ENCODE measurements at regions not wholly inside any gene's neighbourhood (a gene's known extent, or its start where the extent isn't known, plus 50 kb on each side); places are given as distances from the start of the nearest gene placed in this dataset.

DNA sequence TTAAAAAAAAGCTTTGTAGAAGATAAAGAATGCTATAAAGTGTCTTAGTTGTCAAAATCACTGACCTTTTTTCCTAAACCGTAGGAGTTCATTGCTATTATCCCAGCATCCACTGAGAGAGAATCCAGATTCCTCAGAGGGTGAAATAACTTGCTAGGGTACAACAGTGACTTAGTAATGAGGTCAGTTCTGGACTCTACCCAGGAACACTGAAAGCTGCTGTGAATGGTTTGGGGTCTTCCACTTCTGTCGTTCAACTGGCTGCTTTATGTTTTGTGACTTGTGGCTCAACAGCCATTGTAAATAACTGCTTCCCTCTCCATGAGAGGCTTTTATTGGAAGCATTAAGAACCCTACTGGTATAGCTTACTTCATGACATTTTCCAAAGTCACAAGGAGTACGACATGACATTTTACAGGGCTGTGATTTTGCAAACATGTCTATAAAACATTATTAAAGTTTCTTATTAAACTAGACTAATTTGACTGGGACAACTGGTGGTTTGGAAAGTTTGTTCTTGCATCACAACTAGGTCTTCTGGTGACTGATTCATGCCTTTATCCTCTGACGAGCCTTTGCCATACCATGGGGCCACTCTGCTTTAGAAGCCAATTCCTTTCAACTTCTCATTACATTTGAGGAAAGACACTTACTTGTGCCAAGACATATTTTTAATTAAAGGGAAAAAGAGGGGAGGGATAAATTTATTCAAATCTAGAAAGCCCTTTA is 92.2 kb upstream of the CDH11 start:
- H3K4me3 ChIP-seq (replicated peaks; ENCODE audit: low read depth, low read length) = no peak overlapping the region
- TF ChIP-seq, protein P1, sequence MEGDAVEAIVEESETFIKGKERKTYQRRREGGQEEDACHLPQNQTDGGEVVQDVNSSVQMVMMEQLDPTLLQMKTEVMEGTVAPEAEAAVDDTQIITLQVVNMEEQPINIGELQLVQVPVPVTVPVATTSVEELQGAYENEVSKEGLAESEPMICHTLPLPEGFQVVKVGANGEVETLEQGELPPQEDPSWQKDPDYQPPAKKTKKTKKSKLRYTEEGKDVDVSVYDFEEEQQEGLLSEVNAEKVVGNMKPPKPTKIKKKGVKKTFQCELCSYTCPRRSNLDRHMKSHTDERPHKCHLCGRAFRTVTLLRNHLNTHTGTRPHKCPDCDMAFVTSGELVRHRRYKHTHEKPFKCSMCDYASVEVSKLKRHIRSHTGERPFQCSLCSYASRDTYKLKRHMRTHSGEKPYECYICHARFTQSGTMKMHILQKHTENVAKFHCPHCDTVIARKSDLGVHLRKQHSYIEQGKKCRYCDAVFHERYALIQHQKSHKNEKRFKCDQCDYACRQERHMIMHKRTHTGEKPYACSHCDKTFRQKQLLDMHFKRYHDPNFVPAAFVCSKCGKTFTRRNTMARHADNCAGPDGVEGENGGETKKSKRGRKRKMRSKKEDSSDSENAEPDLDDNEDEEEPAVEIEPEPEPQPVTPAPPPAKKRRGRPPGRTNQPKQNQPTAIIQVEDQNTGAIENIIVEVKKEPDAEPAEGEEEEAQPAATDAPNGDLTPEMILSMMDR (IDR thresholded peaks at IDR 0.05; ENCODE audit: low read length, missing control alignments) = no peak
- DNase-seq (ENCODE audit: low read depth) = peak; percentile 26

DNA sequence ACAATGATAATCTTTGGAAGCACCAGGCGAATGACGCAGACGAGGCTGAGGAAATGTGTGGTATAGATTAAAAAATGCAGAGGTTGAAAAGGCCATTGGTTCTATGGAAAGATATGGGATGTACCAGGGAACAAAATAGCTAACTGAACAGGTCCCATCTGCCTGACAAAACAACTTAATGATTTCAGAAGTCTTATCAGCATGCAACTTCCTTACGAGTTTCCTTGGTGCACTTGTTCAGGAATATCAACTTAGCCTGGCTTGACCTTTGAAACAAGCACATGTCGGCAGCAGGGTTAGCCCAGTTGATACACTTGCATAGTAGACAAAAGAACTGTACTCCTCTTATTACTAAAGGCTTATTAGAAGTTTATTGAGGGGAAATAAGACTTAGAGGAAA is 90.9 kb upstream of the CDH11 start:
- DNase-seq (ENCODE audit: low read depth) = no peak
- no peak overlapping the region for H3K4me3 ChIP-seq (replicated peaks; ENCODE audit: low read depth, low read length)
- TF ChIP-seq, protein P1 (IDR thresholded peaks at IDR 0.05; ENCODE audit: low read length, missing control alignments) = no peak

DNA sequence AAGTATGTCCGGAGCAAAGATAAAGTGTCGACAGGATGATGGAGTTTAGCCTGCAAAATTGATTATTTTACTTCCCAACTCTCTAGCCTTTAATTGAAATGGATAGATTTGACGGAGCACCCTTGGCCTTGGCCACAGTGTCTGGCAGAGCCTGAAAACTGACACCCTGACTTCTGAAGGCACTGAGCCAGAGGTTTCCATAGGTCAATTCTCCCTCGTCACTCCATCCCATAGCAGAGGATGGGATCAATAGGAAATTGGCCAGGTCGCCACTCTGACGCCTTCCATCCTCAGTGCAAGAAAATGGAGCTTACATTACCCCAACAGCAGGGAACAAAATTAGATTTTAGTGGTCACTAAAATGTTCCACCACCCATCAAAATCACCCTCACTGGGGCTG is 90.4 kb upstream of the CDH11 start:
- no peak overlapping the region for H3K4me3 ChIP-seq (replicated peaks; ENCODE audit: low read depth, low read length)
- TF ChIP-seq, protein P1 (IDR thresholded peaks at IDR 0.05; ENCODE audit: low read length, missing control alignments) = no peak
- no peak for DNase-seq (ENCODE audit: low read depth)

- DNase-seq (ENCODE audit: low read depth) = peak; percentile 4
- TF ChIP-seq, protein P1 (IDR thresholded peaks at IDR 0.05; ENCODE audit: low read length, missing control alignments) = no peak
Measured at GRCh38 chr16:65202461-65202860, 80.6 kb upstream of the CDH11 start.

DNA sequence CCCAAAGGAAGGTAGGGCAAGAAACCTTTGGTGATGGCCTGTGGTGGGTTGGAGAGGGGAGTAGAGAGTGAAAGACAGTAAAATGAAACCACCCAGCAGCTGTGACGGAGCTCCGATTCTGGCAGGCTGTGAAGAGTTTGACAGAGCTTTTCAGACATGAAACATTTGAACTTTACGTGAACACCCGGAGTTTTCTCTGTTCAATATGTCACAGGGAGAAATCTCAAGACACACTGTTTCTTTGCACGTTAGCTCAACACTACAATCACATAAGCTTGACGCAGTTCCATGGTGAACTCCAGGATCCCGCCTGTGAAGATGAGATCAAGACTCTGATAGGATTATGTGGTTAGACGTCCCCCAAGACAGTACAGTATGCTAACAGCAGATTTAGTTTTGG is 79.6 kb upstream of the CDH11 start:
- no peak for DNase-seq (ENCODE audit: low read depth)

More at GRCh38 chr16:65202461-65202860, 80.6 kb upstream of the CDH11 start:
- no peak overlapping the region for H3K4me3 ChIP-seq (replicated peaks; ENCODE audit: low read depth, low read length)

DNA sequence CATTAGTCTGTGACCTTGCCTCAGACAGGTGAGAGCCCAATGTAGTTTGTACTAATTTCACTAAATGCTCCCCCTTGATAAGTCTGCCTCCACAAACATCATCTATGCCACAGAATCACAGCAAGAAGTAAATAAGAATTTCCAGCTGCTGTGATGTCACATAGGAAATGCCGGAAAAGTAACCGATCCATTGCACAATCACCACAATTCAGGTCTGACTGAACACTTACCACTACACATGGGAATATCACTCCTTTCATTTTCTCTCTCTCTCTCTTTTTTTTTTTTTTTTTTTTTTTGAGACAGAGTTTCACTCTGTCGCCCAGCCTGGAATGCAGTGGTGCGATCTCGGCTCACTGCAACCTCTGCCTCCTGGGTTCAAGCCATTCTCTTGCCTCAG is 79.0 kb upstream of the CDH11 start:
- TF ChIP-seq, protein P1 (IDR thresholded peaks at IDR 0.05; ENCODE audit: low read length, missing control alignments) = no peak
- no peak overlapping the region for H3K4me3 ChIP-seq (replicated peaks; ENCODE audit: low read depth, low read length)
- peak; percentile 62 for DNase-seq (ENCODE audit: low read depth)

More for the DNA sequence above, 79.6 kb upstream of the CDH11 start:
- no peak overlapping the region for H3K4me3 ChIP-seq (replicated peaks; ENCODE audit: low read depth, low read length)
- TF ChIP-seq, protein P1 (IDR thresholded peaks at IDR 0.05; ENCODE audit: low read length, missing control alignments) = no peak
